HFF-Myc (cell line): ENCODE measurements at regions not wholly inside any gene's neighbourhood (a gene's known extent, or its start where the extent isn't known, plus 50 kb on each side); places are given as distances from the start of the nearest gene placed in this dataset.
"Not testable (repeated sequence)": the region's sequence is repeated elsewhere in the genome, so short reads cannot be mapped to it uniquely, and the experiment has no call there.

Experiments used
- DNase-seq: peaks from one replicate; pipeline ENCODE4 v3.0.0-alpha.2; 2011; ENCODE audit warnings: low read depth; ENCODE audit errors: extremely low read depth
- H3K4me3 ChIP-seq: replicated peaks from 2 replicates; pipeline ENCODE4 v1.5.1; 2011; ENCODE audit warnings: low read depth, mild to moderate bottlenecking, control low read depth, low read length
- CTCF ChIP-seq: IDR thresholded peaks from 2 replicates; pipeline ENCODE4 v1.5.1; 2012; ENCODE audit warnings: mild to moderate bottlenecking, low read depth, low read length, control low read depth; ENCODE audit errors: missing control alignments

GRCh38 chr7:115561335-115562110 is 469.0 kb downstream of the TFEC start:
- peak; percentile 10 for DNase-seq
- peak; percentile 12 for TF ChIP-seq CTCF

GRCh38 chr7:115559877-115560276 is 470.7 kb downstream of the TFEC start:
- DNase-seq: no peak
- TF ChIP-seq CTCF: no peak

More at GRCh38 chr7:115561335-115562110, 469.0 kb downstream of the TFEC start:
- H3K4me3 ChIP-seq: no peak overlapping the region

GRCh38 chr7:115558161-115558560 is 472.4 kb downstream of the TFEC start:
- no peak for TF ChIP-seq CTCF
- DNase-seq: peak; percentile 16

More at GRCh38 chr7:115559877-115560276, 470.7 kb downstream of the TFEC start:
- no peak overlapping the region for H3K4me3 ChIP-seq

GRCh38 chr7:115557296-115557695 is 473.3 kb downstream of the TFEC start:
- H3K4me3 ChIP-seq, DNase-seq: not testable (repeated sequence)

More at GRCh38 chr7:115558161-115558560, 472.4 kb downstream of the TFEC start:
- H3K4me3 ChIP-seq: no peak overlapping the region

GRCh38 chr7:115552766-115553165 is 477.8 kb downstream of the TFEC start:
- H3K4me3 ChIP-seq: no peak overlapping the region
- no peak for TF ChIP-seq CTCF
- no peak for DNase-seq

- DNase-seq: no peak
- no peak for TF ChIP-seq CTCF
- H3K4me3 ChIP-seq: no peak overlapping the region
Measured at GRCh38 chr7:115549910-115550309, 480.7 kb downstream of the TFEC start.

GRCh38 chr7:115548756-115549155 is 481.8 kb downstream of the TFEC start:
- no peak overlapping the region for H3K4me3 ChIP-seq
- TF ChIP-seq CTCF: no peak
- DNase-seq: no peak
